ENCODE measurements at regions not wholly inside any gene's neighbourhood (a gene's known extent, or its start where the extent isn't known, plus 50 kb on each side); places are given as distances from the start of the nearest gene placed in this dataset.

- no peak for DNase-seq (ENCODE audit: low read depth)
- TF ChIP-seq CTCF (conservative IDR thresholded peaks at IDR 0.05; ENCODE audit: low read depth, low read length): no peak
- H3K4me3 ChIP-seq (ENCODE audit: low read depth, low read length): no peak overlapping the region
These were observed 111.8 kb upstream of the DKK2 start for GRCh38 chr4:107147873-107148272.

- H3K4me3 ChIP-seq (ENCODE audit: low read depth, low read length): no peak overlapping the region
- no peak for TF ChIP-seq CTCF (conservative IDR thresholded peaks at IDR 0.05; ENCODE audit: low read depth, low read length)
- no peak for DNase-seq (ENCODE audit: low read depth)
These were observed 102.3 kb upstream of the DKK2 start for GRCh38 chr4:107138433-107138832.

GRCh38 chr4:107133965-107134653, 98.0 kb upstream of the DKK2 start:
- H3K4me3 ChIP-seq (ENCODE audit: low read depth, low read length): no peak overlapping the region
- no peak for DNase-seq (ENCODE audit: low read depth)
- TF ChIP-seq CTCF (conservative IDR thresholded peaks at IDR 0.05; ENCODE audit: low read depth, low read length): no peak

- peak; percentile 63 for DNase-seq (ENCODE audit: low read depth)
- no peak overlapping the region for H3K4me3 ChIP-seq (ENCODE audit: low read depth, low read length)
- no peak for TF ChIP-seq CTCF (conservative IDR thresholded peaks at IDR 0.05; ENCODE audit: low read depth, low read length)
These were observed 95.2 kb upstream of the DKK2 start for GRCh38 chr4:107131295-107131694.

- DNase-seq (ENCODE audit: low read depth): no peak
- H3K4me3 ChIP-seq (ENCODE audit: low read depth, low read length): no peak overlapping the region
- TF ChIP-seq CTCF (conservative IDR thresholded peaks at IDR 0.05; ENCODE audit: low read depth, low read length): no peak
These were observed 94.0 kb upstream of the DKK2 start for GRCh38 chr4:107130157-107130556.

GRCh38 chr4:107129611-107130010, 93.5 kb upstream of the DKK2 start:
- no peak for DNase-seq (ENCODE audit: low read depth)
- no peak overlapping the region for H3K4me3 ChIP-seq (ENCODE audit: low read depth, low read length)
- no peak for TF ChIP-seq CTCF (conservative IDR thresholded peaks at IDR 0.05; ENCODE audit: low read depth, low read length)

GRCh38 chr4:107129076-107129475, 93.0 kb upstream of the DKK2 start:
- no peak for TF ChIP-seq CTCF (conservative IDR thresholded peaks at IDR 0.05; ENCODE audit: low read depth, low read length)
- no peak for DNase-seq (ENCODE audit: low read depth)

More at GRCh38 chr4:107129076-107129475, 93.0 kb upstream of the DKK2 start:
- H3K4me3 ChIP-seq (ENCODE audit: low read depth, low read length): no peak overlapping the region

Data from choroid plexus epithelial cell (primary cell).